H9 (cell line): ENCODE measurements at regions not wholly inside any gene's neighbourhood (a gene's known extent, or its start where the extent isn't known, plus 50 kb on each side); places are given as distances from the start of the nearest gene placed in this dataset.

Source experiments
- DNase-seq: peaks from one replicate; pipeline ENCODE4 v3.0.0-alpha.2; 2017
- H2AFZ ChIP-seq: one replicate; pipeline ENCODE4 v1.6.1; 2013; ENCODE audit warnings: mild to moderate bottlenecking, low read length, control low read depth, moderate library complexity
- H2AK5ac ChIP-seq: 2 replicates; pipeline ENCODE4 v1.6.1; 2013; ENCODE audit warnings: low read length, control low read depth, mixed read lengths; ENCODE audit not compliant: insufficient read length
- H2BK120ac ChIP-seq: one replicate; pipeline ENCODE4 v1.6.1; 2013; ENCODE audit warnings: low read depth, mild to moderate bottlenecking, low read length, control low read depth, inconsistent platforms; ENCODE audit not compliant: poor library complexity, severe bottlenecking
- H2BK12ac ChIP-seq: 2 replicates; pipeline ENCODE4 v1.6.1; 2013; ENCODE audit warnings: low read length, control low read depth, mixed read lengths, low read depth; ENCODE audit not compliant: insufficient read length
- H2BK15ac ChIP-seq: 2 replicates; pipeline ENCODE4 v1.6.1; 2013; ENCODE audit warnings: low read depth, low read length, control low read depth
- H2BK20ac ChIP-seq: one replicate; pipeline ENCODE4 v1.6.1; 2013; ENCODE audit warnings: low read depth, mild to moderate bottlenecking, low read length, control low read depth, inconsistent platforms; ENCODE audit not compliant: poor library complexity, severe bottlenecking
- H2BK5ac ChIP-seq: 2 replicates; pipeline ENCODE4 v1.6.1; 2013; ENCODE audit warnings: low read length, control low read depth, mixed read lengths; ENCODE audit not compliant: insufficient read length
- H3K14ac ChIP-seq: 2 replicates; pipeline ENCODE4 v1.6.1; 2013; ENCODE audit warnings: low read length, control low read depth; ENCODE audit not compliant: insufficient read depth
- H3K18ac ChIP-seq: 2 replicates; pipeline ENCODE4 v1.6.1; 2013; ENCODE audit warnings: low read depth, mild to moderate bottlenecking, mixed read lengths, low read length, control low read depth; ENCODE audit not compliant: insufficient read length
- H3K23ac ChIP-seq: 2 replicates; pipeline ENCODE4 v1.6.1; 2013; ENCODE audit warnings: low read length, control low read depth, mixed read lengths, low read depth; ENCODE audit not compliant: insufficient read length
- H3K23me2 ChIP-seq: 2 replicates; pipeline ENCODE4 v1.6.1; 2013; ENCODE audit warnings: low read depth, mild to moderate bottlenecking, mixed read lengths, low read length, control low read depth; ENCODE audit not compliant: insufficient read length, poor library complexity, severe bottlenecking
- H3K27ac ChIP-seq: 2 replicates; pipeline ENCODE4 v1.5.1; 2013; ENCODE audit warnings: low read length, control low read depth, mixed read lengths, low read depth; ENCODE audit not compliant: insufficient read length
- H3K27me3 ChIP-seq: 2 replicates; pipeline ENCODE4 v1.6.1; 2013; ENCODE audit warnings: low read length, control low read depth, inconsistent platforms; ENCODE audit not compliant: insufficient read depth
- H3K4ac ChIP-seq: 2 replicates; pipeline ENCODE4 v1.6.1; 2013; ENCODE audit warnings: low read depth, mild to moderate bottlenecking, control low read depth, inconsistent platforms, low read length, moderate library complexity
- H3K4me1 ChIP-seq: 2 replicates; pipeline ENCODE4 v1.6.1; 2013; ENCODE audit warnings: low read length, control low read depth, inconsistent platforms; ENCODE audit not compliant: insufficient read depth
- H3K4me2 ChIP-seq: 2 replicates; pipeline ENCODE4 v1.6.1; 2013; ENCODE audit warnings: low read length, control low read depth, mixed read lengths; ENCODE audit not compliant: insufficient read length, insufficient read depth
- H3K56ac ChIP-seq: 2 replicates; pipeline ENCODE4 v1.6.1; 2013; ENCODE audit warnings: low read depth, mild to moderate bottlenecking, mixed read lengths, low read length, control low read depth; ENCODE audit not compliant: insufficient read length
- H3K79me1 ChIP-seq: 2 replicates; pipeline ENCODE4 v1.6.1; 2013; ENCODE audit warnings: low read depth, mild to moderate bottlenecking, moderate library complexity, low read length, control low read depth, inconsistent platforms; ENCODE audit not compliant: insufficient read depth, poor library complexity, severe bottlenecking
- H3K79me2 ChIP-seq: 2 replicates; pipeline ENCODE4 v1.6.1; 2013; ENCODE audit warnings: low read length, control low read depth, inconsistent platforms; ENCODE audit not compliant: insufficient read depth
- H3K9ac ChIP-seq: 2 replicates; pipeline ENCODE4 v1.6.1; 2013; ENCODE audit warnings: low read length, control low read depth, mixed read lengths; ENCODE audit not compliant: insufficient read length; ENCODE audit errors: extremely low read depth
- H3K9me3 ChIP-seq: one replicate; pipeline ENCODE4 v1.6.1; 2013; ENCODE audit warnings: low read depth, low read length, inconsistent platforms; ENCODE audit not compliant: control insufficient read depth
- H3T11ph ChIP-seq: one replicate; pipeline ENCODE4 v1.6.1; 2013; ENCODE audit warnings: mild to moderate bottlenecking, low read length, control low read depth, inconsistent platforms
- H4K20me1 ChIP-seq: one replicate; pipeline ENCODE4 v1.6.1; 2013; ENCODE audit not compliant: control insufficient read depth, insufficient read length, insufficient read depth
- H4K5ac ChIP-seq: 2 replicates; pipeline ENCODE4 v1.6.1; 2013; ENCODE audit warnings: low read depth, mild to moderate bottlenecking, mixed read lengths, low read length, control low read depth; ENCODE audit not compliant: insufficient read length
- H4K8ac ChIP-seq: replicated peaks from 2 replicates; pipeline ENCODE4 v1.6.1; 2013; ENCODE audit warnings: low read length, control low read depth, mixed read lengths, low read depth; ENCODE audit not compliant: insufficient read length
- H4K91ac ChIP-seq: 2 replicates; pipeline ENCODE4 v1.6.1; 2013; ENCODE audit warnings: low read depth, mild to moderate bottlenecking, moderate library complexity, mixed read lengths, low read length, control low read depth; ENCODE audit not compliant: insufficient read length
- H3K27ac Mint-ChIP-seq, 3 experiments: 2 replicates in 2 of 3; 3 replicates in 1 of 3; pipeline ENCODE4 v1.8.0; 2020 to 2021; ENCODE audit warnings: mixed read lengths in 3 of 3, mild to moderate bottlenecking in 1 of 3, moderate library complexity in 1 of 3
- H3K27me3 Mint-ChIP-seq: 2 replicates; pipeline ENCODE4 v1.8.0; 2021; ENCODE audit warnings: low read depth, mild to moderate bottlenecking, moderate library complexity, mixed read lengths
- H3K36me3 Mint-ChIP-seq, 3 experiments: 2 replicates in 2 of 3; 3 replicates in 1 of 3; pipeline ENCODE4 v1.8.0; 2020 to 2021; ENCODE audit warnings: low read depth in 3 of 3, mixed read lengths in 3 of 3; ENCODE audit not compliant: insufficient read depth in 1 of 3
- H3K4me1 Mint-ChIP-seq, 2 experiments: 2 replicates each; pipeline ENCODE4 v1.8.0; 2020; ENCODE audit warnings: mixed read lengths in 2 of 2
- H3K4me3 Mint-ChIP-seq, 2 experiments: 2 replicates in 1 of 2; 3 replicates in 1 of 2; pipeline ENCODE4 v1.8.0; 2020 to 2021; ENCODE audit warnings: mild to moderate bottlenecking in 2 of 2, mixed read lengths in 2 of 2, moderate library complexity in 1 of 2
- H3K9me3 Mint-ChIP-seq, 2 experiments: 2 replicates in 1 of 2; 3 replicates in 1 of 2; pipeline ENCODE4 v1.8.0; 2020; ENCODE audit warnings: mild to moderate bottlenecking in 2 of 2, mixed read lengths in 2 of 2, moderate library complexity in 1 of 2
- CTCF ChIP-seq: fragments of 200-600 bp; sonication (generic); conservative IDR thresholded peaks from 3 replicates; pipeline ENCODE4 v1.8.0; 2021; ENCODE audit warnings: antibody characterized with exemption, mild to moderate bottlenecking
- WGBS: extraction: QIAGEN DNeasy Blood & Tissue Kit; methylation state at CpG from one replicate; pipeline ENCODE4 v1.1.7; 2013; ENCODE audit warnings: missing lambda C conversion rate, low lambda C conversion rate, mixed read lengths; ENCODE audit not compliant: insufficient read length; ENCODE audit errors: extremely low coverage; 5-methylcytosine and 5-hydroxymethylcytosine counted together

DNA sequence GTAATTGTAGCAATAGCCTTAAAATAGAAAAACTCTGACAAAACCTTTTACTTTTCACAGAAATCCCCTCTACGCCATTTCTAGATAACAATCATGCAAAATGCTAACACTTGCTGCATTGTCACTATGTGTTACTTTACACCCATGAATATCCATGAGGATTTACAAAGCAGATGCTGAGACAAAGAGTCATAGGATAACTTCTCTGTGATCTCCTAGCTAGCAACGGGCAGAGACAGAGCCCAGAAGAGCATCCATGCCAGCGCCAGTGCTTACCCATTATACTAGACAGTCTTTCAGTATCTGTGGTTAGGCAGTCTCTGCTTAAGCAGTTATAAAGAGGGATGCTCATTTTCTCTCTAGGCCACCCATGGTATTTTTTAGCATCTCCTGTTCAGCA is 474.1 kb downstream of the CAAP1 start:
- Histone ChIP-seq H3K9ac (no peak overlapping the region), H2BK12ac (no peak overlapping the region), H4K91ac (no peak overlapping the region), H3K27me3 (no peaks in the 10 kb centered on the region), H3K4me2 (no peak overlapping the region), H2AFZ (no peak overlapping the region), H4K8ac (no peak overlapping the region), H4K20me1 (no peaks in the 10 kb centered on the region), H3K4ac (no peak overlapping the region), H3K14ac (no peak overlapping the region), H3K4me1 (no peaks in the 10 kb centered on the region), H2AK5ac (no peak overlapping the region), H3K23ac (no peak overlapping the region), H3K79me2 (no peaks in the 10 kb centered on the region), H2BK5ac (no peak overlapping the region), H3K79me1 (no peaks in the 10 kb centered on the region), H2BK120ac (no peak overlapping the region), H3K56ac (no peak overlapping the region), H3K27ac (no peak overlapping the region), H4K5ac (no peak overlapping the region), H3K9me3 (no peaks in the 10 kb centered on the region), H3K23me2 (no peaks in the 10 kb centered on the region), H2BK20ac (no peak overlapping the region), H2BK15ac (no peak overlapping the region), H3K18ac (no peak overlapping the region), H3T11ph (no peak overlapping the region)
- no peak for TF ChIP-seq CTCF
- WGBS = no CpG with 5 or more reads among the region's 3 CpGs
- Mint-ChIP-seq H3K4me1 (peaks cover 4 to 5% of the 10 kb centered on the region in 2 experiments), H3K27me3 (no peaks in the 10 kb centered on the region), H3K27ac (no peak overlapping the region), H3K36me3 (no peaks in the 10 kb centered on the region; a peak in 1 of 7 replicates), H3K9me3 (no peaks in the 10 kb centered on the region), H3K4me3 (no peak overlapping the region)
- no peak for DNase-seq
